H1 (cell line): ENCODE measurements at regions not wholly inside any gene's neighbourhood (a gene's known extent, or its start where the extent isn't known, plus 50 kb on each side); places are given as distances from the start of the nearest gene placed in this dataset.

ENCODE experiments used
- CBX8 ChIP-seq: fragments of 300-800, 300-1000 bp; sonication (generic); IDR thresholded peaks from 2 replicates; pipeline ENCODE4 v1.7.1; 2016; ENCODE audit warnings: low read depth, low read length, borderline replicate concordance
- HDAC6 ChIP-seq: IDR thresholded peaks from one replicate; pipeline ENCODE4 v1.7.1; 2012; ENCODE audit warnings: low read depth, mild to moderate bottlenecking, inconsistent platforms, low read length, moderate library complexity
- JUND ChIP-seq: IDR thresholded peaks from 2 replicates; pipeline ENCODE4 v1.6.1; 2011; ENCODE audit warnings: mild to moderate bottlenecking, improper control_type of control experiment, low read length
- MAFK ChIP-seq: IDR thresholded peaks from 2 replicates; pipeline ENCODE4 v1.6.1; 2012; ENCODE audit warnings: low read depth, mild to moderate bottlenecking, improper control_type of control experiment, low read length
- POU5F1 ChIP-seq: IDR thresholded peaks from 2 replicates; pipeline ENCODE4 v1.6.1; 2011; ENCODE audit warnings: low read depth, mild to moderate bottlenecking, low read length, moderate library complexity
- SIRT6 ChIP-seq: IDR thresholded peaks from one replicate; pipeline ENCODE4 v1.7.1; 2012; ENCODE audit warnings: low read length, inconsistent platforms
- SIX5 ChIP-seq: IDR thresholded peaks from 2 replicates; pipeline ENCODE4 v1.6.1; 2011; ENCODE audit warnings: mild to moderate bottlenecking, low read depth, low read length
- TF ChIP-seq, protein P1 (sequence below), 3 experiments: IDR thresholded peaks; 1 replicate in 2 of 3; 2 replicates in 1 of 3; pipeline versions ENCODE4 v1.5.1 to v1.6.1; 2011; ENCODE audit warnings: low read length in 3 of 3, mild to moderate bottlenecking in 3 of 3, inconsistent platforms in 2 of 3, low read depth in 1 of 3, moderate library complexity in 1 of 3; ENCODE audit not compliant: insufficient read depth in 1 of 3; ENCODE audit errors: control extremely low read depth in 1 of 3

DNA sequence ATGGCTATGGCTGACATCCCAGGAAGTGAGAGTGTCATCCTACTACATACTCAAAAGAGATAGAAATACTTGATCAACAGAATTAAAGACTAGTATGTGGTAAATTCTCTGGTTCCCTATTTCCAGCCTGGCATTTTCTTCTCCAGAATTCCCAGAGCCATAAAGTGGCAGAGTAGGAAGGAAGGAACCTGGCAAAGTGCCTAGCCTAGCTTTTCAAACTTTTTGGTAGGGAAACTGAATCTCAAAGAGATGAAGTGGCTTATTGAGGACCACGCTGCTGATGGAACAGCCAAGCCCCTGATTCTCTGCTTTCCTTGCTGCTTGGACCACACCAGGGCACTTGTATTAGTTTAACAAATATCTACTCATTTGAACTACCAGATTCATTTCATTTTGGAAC, 312.4 kb upstream of the RORA start (continued):
- TF ChIP-seq, protein P1, sequence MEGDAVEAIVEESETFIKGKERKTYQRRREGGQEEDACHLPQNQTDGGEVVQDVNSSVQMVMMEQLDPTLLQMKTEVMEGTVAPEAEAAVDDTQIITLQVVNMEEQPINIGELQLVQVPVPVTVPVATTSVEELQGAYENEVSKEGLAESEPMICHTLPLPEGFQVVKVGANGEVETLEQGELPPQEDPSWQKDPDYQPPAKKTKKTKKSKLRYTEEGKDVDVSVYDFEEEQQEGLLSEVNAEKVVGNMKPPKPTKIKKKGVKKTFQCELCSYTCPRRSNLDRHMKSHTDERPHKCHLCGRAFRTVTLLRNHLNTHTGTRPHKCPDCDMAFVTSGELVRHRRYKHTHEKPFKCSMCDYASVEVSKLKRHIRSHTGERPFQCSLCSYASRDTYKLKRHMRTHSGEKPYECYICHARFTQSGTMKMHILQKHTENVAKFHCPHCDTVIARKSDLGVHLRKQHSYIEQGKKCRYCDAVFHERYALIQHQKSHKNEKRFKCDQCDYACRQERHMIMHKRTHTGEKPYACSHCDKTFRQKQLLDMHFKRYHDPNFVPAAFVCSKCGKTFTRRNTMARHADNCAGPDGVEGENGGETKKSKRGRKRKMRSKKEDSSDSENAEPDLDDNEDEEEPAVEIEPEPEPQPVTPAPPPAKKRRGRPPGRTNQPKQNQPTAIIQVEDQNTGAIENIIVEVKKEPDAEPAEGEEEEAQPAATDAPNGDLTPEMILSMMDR (IDR thresholded peaks at IDR 0.05; ENCODE audit: control extremely low read depth in 1 of 3, insufficient read depth in 1 of 3, low read depth in 1 of 3, low read length in 3 of 3): no peak
- TF ChIP-seq SIX5 (no peak), POU5F1 (no peak), SIRT6 (no peak), MAFK (no peak), CBX8 (no peak), JUND (no peak), HDAC6 (no peak)
